ENCODE measurements at regions not wholly inside any gene's neighbourhood (a gene's known extent, or its start where the extent isn't known, plus 50 kb on each side); places are given as distances from the start of the nearest gene placed in this dataset.

- no peak for TF ChIP-seq CTCF (conservative IDR thresholded peaks at IDR 0.05; ENCODE audit: low read depth in 2 of 2)
- TF ChIP-seq ETS1 (IDR thresholded peaks at IDR 0.05): no peak
- no peak for TF ChIP-seq EZH2 (IDR thresholded peaks at IDR 0.05; ENCODE audit: low read depth, unreplicated experiment)
Measured at GRCh38 chr11:128303383-128303782, 284.0 kb downstream of the ETS1 start.

Measured in GM23338 (cell line).